ENCODE measurements at regions not wholly inside any gene's neighbourhood (a gene's known extent, or its start where the extent isn't known, plus 50 kb on each side); places are given as distances from the start of the nearest gene placed in this dataset.

DNA sequence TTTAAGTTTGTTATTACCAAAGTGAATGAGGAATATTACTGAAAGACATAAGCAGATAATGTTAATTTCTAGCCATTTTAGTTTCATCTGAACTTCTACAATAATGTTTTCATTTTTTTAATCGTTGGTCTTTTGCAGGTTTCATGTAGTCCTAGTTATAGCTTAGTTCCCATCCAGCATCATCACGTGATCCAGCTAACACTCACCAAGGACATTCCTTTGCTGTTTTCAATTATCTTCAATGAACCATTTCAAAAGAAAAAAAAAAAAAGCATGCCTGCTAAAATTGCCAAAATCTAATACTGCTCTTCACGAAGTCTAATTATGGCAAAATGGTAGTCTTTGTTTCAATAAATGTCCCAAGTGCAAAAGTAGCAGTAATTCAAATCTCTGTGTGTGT is 187.7 kb upstream of the ATXN7L3B start:
- TF ChIP-seq, protein P1, sequence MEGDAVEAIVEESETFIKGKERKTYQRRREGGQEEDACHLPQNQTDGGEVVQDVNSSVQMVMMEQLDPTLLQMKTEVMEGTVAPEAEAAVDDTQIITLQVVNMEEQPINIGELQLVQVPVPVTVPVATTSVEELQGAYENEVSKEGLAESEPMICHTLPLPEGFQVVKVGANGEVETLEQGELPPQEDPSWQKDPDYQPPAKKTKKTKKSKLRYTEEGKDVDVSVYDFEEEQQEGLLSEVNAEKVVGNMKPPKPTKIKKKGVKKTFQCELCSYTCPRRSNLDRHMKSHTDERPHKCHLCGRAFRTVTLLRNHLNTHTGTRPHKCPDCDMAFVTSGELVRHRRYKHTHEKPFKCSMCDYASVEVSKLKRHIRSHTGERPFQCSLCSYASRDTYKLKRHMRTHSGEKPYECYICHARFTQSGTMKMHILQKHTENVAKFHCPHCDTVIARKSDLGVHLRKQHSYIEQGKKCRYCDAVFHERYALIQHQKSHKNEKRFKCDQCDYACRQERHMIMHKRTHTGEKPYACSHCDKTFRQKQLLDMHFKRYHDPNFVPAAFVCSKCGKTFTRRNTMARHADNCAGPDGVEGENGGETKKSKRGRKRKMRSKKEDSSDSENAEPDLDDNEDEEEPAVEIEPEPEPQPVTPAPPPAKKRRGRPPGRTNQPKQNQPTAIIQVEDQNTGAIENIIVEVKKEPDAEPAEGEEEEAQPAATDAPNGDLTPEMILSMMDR (IDR thresholded peaks at IDR 0.05; ENCODE audit: borderline replicate concordance, extremely low read depth, insufficient read depth), result no peak
- Histone ChIP-seq H3K9ac (ENCODE audit: low read length in 3 of 3) (no peak overlapping the region), H3K27me3 (ENCODE audit: control insufficient read depth, insufficient read depth, low read length) (no peaks in the 10 kb centered on the region), H3K4me3 (ENCODE audit: low read length in 3 of 3) (no peak overlapping the region), H3K4me1 (ENCODE audit: control insufficient read depth in 2 of 3, insufficient read depth in 2 of 3, low read depth in 1 of 3, low read length in 3 of 3) (no peaks in the 10 kb centered on the region), H3K36me3 (ENCODE audit: control insufficient read depth in 2 of 3, insufficient read depth in 3 of 3, low read length in 3 of 3) (no peaks in the 10 kb centered on the region), H3K9me3 (ENCODE audit: control insufficient read depth in 2 of 3, insufficient read depth in 1 of 3, low read length in 3 of 3) (no peaks in the 10 kb centered on the region), H3K27ac (ENCODE audit: low read depth in 2 of 2, low read length in 2 of 2) (no peak overlapping the region)
- intact Hi-C loops (cut with DNase I), result no loop called here
- DNase-seq, result no peak
- no peak for FAIRE-seq

DNA sequence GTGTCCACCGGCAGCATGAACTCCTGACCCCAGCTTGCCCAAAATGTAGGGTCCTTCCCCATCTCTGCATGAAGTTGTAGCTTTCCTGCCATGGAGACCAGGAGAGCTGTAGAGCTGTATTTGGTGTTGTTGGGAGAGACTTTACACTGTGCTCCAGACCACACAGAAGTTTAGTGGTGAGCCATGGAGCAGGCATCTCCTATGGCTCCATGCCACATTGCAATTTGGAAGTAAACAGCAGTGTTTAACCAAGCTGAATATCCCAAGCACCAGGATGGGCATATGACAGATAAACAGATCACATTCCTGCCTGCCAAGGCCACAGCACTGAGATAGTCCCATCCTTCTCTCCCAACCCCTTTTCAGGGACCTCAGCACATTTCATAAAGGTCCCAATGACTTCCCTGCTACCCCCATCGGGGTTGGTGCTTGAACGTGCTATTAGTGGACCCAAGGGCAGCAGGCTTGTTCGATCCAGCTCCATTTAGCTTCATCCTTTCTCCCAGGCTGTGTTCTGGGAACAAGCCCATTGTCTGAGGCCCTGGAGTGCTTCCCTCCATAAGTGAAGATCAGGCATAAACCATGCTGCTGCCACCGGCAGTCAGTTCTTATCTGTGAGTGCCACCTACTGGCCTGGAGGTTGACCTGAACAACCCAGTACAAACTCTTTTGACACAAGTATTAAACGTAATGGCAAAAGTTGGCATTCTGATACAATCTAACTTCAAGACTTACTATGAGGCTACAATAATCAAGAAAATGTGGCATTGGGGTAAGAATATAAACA is 172.3 kb upstream of the ATXN7L3B start:
- TF ChIP-seq, protein P1 (IDR thresholded peaks at IDR 0.05; ENCODE audit: borderline replicate concordance, extremely low read depth, insufficient read depth), result no peak
- no peaks in the 10 kb centered on the region for H3K9me3 ChIP-seq (ENCODE audit: control insufficient read depth in 2 of 3, insufficient read depth in 1 of 3, low read length in 3 of 3)
- H3K4me3 ChIP-seq (ENCODE audit: low read length in 3 of 3), result no peak overlapping the region
- no peak overlapping the region for H3K9ac ChIP-seq (ENCODE audit: low read length in 3 of 3)
- H3K36me3 ChIP-seq (ENCODE audit: control insufficient read depth in 2 of 3, insufficient read depth in 3 of 3, low read length in 3 of 3), result no peaks in the 10 kb centered on the region
- intact Hi-C loops (cut with DNase I), result no loop called here
- H3K4me1 ChIP-seq (ENCODE audit: control insufficient read depth in 2 of 3, insufficient read depth in 2 of 3, low read depth in 1 of 3, low read length in 3 of 3), result no peaks in the 10 kb centered on the region
- no peak overlapping the region for H3K27ac ChIP-seq (ENCODE audit: low read depth in 2 of 2, low read length in 2 of 2)
- H3K27me3 ChIP-seq (ENCODE audit: control insufficient read depth, insufficient read depth, low read length), result no peaks in the 10 kb centered on the region
- DNase-seq (peak in 1 of 5 donors; percentile 16), FAIRE-seq (no peak)

DNA sequence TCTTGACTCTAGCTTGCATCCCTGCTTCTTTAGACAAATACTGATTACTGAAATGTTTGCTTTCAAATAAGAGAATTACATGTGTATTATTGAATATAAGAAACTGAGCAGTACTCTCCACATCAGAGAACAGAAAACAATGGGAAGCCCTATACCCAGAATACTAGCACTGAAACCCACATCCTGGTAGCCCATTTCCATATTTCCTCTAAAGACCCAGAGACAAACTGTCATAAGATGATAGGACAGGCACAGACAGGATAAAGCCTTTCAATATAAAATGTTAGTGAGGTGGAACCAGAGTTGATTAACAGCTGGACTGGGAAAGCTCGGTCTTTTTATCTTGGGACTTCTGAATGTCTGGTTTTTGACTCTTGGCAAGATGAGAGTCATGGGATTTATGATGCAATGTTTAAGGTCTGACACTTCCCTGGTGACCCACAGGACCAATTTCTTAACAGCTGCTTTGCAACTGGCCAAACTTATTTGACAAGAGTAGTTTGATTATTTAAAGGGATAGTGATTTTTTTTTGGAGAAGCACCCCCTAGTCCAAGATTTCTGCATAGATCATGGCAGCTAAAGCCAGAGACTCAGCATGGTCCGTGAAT is 166.9 kb upstream of the ATXN7L3B start:
- Histone ChIP-seq H3K27ac (ENCODE audit: low read depth in 2 of 2, low read length in 2 of 2) (no peak overlapping the region), H3K9me3 (ENCODE audit: control insufficient read depth in 2 of 3, insufficient read depth in 1 of 3, low read length in 3 of 3) (no peaks in the 10 kb centered on the region), H3K36me3 (ENCODE audit: control insufficient read depth in 2 of 3, insufficient read depth in 3 of 3, low read length in 3 of 3) (no peaks in the 10 kb centered on the region), H3K4me1 (ENCODE audit: control insufficient read depth in 2 of 3, insufficient read depth in 2 of 3, low read depth in 1 of 3, low read length in 3 of 3) (no peaks in the 10 kb centered on the region), H3K9ac (ENCODE audit: low read length in 3 of 3) (no peak overlapping the region), H3K27me3 (ENCODE audit: control insufficient read depth, insufficient read depth, low read length) (no peaks in the 10 kb centered on the region), H3K4me3 (ENCODE audit: low read length in 3 of 3) (no peak overlapping the region)
- TF ChIP-seq, protein P1 (IDR thresholded peaks at IDR 0.05; ENCODE audit: borderline replicate concordance, extremely low read depth, insufficient read depth), result no peak
- intact Hi-C loops (cut with DNase I), result no loop called here
- DNase-seq (no peak), FAIRE-seq (no peak)

Data from kidney (tissue), 13 donors.